GM08714 (cell line): ENCODE measurements at regions not wholly inside any gene's neighbourhood (a gene's known extent, or its start where the extent isn't known, plus 50 kb on each side); places are given as distances from the start of the nearest gene placed in this dataset.
"Not testable (repeated sequence)": the region's sequence is repeated elsewhere in the genome, so short reads cannot be mapped to it uniquely, and the experiment has no call there.

ENCODE experiments used
- H3K4me3 ChIP-seq: fragments of 200-500 bp; sonication (Bioruptor generic); 2 replicates; pipeline ENCODE4 v1.5.1; 2014; ENCODE audit warnings: mild to moderate bottlenecking, low read length, inconsistent platforms
- ZNF274 ChIP-seq: IDR thresholded peaks from 2 replicates; pipeline ENCODE4 v1.6.1; 2012; ENCODE audit warnings: mild to moderate bottlenecking, low read depth, low read length

DNA sequence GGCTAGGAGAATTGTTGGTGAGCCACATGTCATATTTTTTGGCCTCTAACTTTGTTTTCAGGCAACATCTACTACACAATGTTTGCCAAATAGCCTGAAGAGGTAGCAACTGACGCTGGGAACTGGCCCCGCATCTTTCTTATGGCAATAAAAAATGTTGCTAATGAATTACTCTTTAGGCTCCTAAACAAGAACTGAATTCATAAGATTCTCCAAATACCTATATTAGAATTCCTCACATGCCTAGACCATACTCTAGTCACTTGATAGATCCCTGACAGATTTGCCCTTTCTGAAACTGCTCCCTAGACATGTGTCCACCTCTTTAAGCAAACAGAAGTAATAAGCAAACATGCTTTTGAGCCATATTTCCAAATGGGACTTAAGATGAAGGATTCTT, 209.0 kb upstream of the ATXN7L3B start:
- H3K4me3 ChIP-seq = no peak overlapping the region
- TF ChIP-seq ZNF274 = no peak

DNA sequence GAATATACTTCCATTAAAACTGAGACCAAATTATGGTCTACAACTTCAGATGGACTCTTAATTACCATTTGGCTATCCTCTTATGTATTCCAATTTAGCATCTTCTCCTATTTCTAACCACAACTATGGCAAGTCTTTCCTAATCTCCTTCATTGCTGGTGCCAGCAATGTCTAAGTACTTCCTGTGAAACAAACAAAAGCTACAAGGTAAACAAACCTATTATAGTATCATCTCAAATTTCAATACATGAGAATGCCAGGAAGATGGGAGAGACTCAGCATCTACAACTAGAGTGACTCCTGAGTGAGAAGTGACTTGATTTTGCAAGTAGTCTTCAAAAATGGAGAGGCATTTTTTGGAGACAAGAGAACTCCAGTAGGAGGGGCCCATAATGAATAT, 202.9 kb upstream of the ATXN7L3B start:
- no peak overlapping the region for H3K4me3 ChIP-seq
- no peak for TF ChIP-seq ZNF274

- no peak for TF ChIP-seq ZNF274
- H3K4me3 ChIP-seq = no peak overlapping the region
Observed at GRCh38 chr12:74337951-74338350, 199.7 kb upstream of the ATXN7L3B start.

DNA sequence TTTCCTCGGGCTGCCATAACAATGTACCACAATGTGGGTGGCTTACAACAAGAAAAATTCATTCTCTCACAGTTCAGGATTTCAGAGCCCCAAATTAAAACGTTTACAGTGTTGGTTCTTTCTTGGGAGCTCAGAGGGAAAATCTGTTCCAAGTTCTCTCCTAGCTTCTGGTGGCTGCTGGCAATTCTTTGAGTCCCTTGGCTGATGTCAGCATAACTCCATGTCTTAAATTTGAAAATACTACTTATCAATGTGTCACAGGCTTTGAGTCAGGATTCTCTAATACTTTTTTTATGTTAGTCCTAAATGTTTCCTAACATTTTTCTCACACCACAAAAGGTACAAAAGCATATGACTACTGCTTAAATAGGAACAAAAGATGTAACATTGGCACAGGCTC, 198.4 kb upstream of the ATXN7L3B start:
- TF ChIP-seq ZNF274 = no peak

GRCh38 chr12:74349925-74350324, 187.7 kb upstream of the ATXN7L3B start:
- TF ChIP-seq ZNF274 = no peak
- H3K4me3 ChIP-seq = no peak overlapping the region

More for the DNA sequence above, 198.4 kb upstream of the ATXN7L3B start:
- no peak overlapping the region for H3K4me3 ChIP-seq

GRCh38 chr12:74365178-74365964, 172.3 kb upstream of the ATXN7L3B start:
- H3K4me3 ChIP-seq = no peak overlapping the region
- no peak for TF ChIP-seq ZNF274

- H3K4me3 ChIP-seq = no peak overlapping the region
- no peak for TF ChIP-seq ZNF274
Observed at GRCh38 chr12:74370608-74371216, 166.9 kb upstream of the ATXN7L3B start.

GRCh38 chr12:74379114-74379513, 158.5 kb upstream of the ATXN7L3B start:
- no peak overlapping the region for H3K4me3 ChIP-seq
- no peak for TF ChIP-seq ZNF274

GRCh38 chr12:74381958-74382357, 155.7 kb upstream of the ATXN7L3B start:
- no peak for TF ChIP-seq ZNF274
- H3K4me3 ChIP-seq = no peak overlapping the region

- H3K4me3 ChIP-seq = no peak overlapping the region
- no peak for TF ChIP-seq ZNF274
Observed at GRCh38 chr12:74382983-74383382, 154.7 kb upstream of the ATXN7L3B start.

DNA sequence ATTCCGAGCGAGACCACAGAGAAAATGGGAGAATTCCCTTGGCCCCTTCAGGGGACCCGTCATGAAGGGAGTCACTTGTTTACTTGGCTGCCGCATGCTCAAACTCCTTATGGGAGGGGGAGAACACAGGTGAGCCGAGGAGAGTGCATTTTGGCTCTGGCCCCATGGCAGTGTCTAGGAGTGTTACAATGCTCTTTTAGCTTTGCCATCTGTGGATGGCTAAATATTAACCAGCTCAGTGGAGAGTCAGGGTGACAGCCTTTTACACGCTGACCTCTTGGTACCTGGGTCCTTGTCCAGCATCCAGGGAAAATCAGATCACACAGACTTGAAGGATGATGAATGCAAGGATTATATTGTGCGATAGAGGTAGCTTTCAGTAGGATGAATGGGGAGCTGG, 146.4 kb upstream of the ATXN7L3B start:
- H3K4me3 ChIP-seq = no peak overlapping the region
- no peak for TF ChIP-seq ZNF274

DNA sequence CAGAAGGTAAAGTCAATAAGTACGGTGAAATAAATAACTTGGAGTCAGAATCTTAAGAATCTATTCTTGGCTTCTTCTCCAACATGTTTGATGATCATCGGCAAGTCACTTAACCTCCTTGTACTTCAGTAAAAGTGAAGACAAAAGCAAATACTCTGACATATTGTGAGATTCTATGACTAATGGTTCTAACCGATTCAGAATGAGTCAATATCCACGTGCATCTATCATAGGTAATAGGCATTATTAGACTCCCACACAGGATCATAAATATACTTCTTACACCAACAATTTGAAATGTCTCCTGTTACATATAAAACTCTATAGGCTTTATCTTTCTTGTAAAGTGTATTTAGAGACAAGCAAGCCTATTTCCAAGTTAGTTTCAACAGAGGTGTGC, 144.4 kb upstream of the ATXN7L3B start:
- no peak overlapping the region for H3K4me3 ChIP-seq
- no peak for TF ChIP-seq ZNF274

- no peak for TF ChIP-seq ZNF274
- H3K4me3 ChIP-seq = no peak overlapping the region
Observed at GRCh38 chr12:74394647-74395046, 143.0 kb upstream of the ATXN7L3B start.

- TF ChIP-seq ZNF274 = no peak
- no peak overlapping the region for H3K4me3 ChIP-seq
Observed at GRCh38 chr12:74401035-74401434, 136.6 kb upstream of the ATXN7L3B start.

DNA sequence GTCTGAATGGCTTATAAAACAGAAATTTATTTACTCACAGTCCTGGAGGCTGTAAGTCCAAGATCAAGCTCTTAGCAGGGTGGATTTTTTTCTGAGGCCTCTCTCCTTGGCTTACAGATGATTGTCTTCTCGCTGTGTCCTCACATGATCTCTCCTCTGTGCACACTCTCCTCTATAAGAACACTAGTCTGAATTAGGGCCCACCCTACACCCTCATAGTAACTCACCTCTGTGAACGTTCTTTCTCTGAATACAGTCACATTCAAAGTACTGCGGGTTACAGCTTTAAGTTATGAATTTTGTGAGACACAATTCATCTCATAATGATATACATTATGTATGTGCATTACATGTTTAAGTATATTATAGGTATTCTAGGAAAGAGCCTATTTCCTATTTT, 135.7 kb upstream of the ATXN7L3B start:
- H3K4me3 ChIP-seq = no peak overlapping the region
- TF ChIP-seq ZNF274 = no peak

GRCh38 chr12:74403221-74403470, 134.5 kb upstream of the ATXN7L3B start:
- not testable (repeated sequence) for H3K4me3 ChIP-seq
